ENCODE measurements at regions not wholly inside any gene's neighbourhood (a gene's known extent, or its start where the extent isn't known, plus 50 kb on each side); places are given as distances from the start of the nearest gene placed in this dataset.

GRCh38 chr16:17564856-17565255, 94.1 kb upstream of the XYLT1 start:
- BruUV-seq (replicated peaks): no TSS peak

GRCh38 chr16:17563323-17564091, 92.7 kb upstream of the XYLT1 start:
- CTCF ChIA-PET (ENCODE audit: unreplicated experiment): no interaction called here
- Histone ChIP-seq H3K9me3 (ENCODE audit: low read length) (no peaks in the 10 kb centered on the region), H3K27ac (ENCODE audit: low read depth, low read length, poor library complexity, severe bottlenecking) (no peak overlapping the region), H3K4me1 (ENCODE audit: insufficient read depth, low read length, poor library complexity, severe bottlenecking) (no peaks in the 10 kb centered on the region), H3K4me2 (ENCODE audit: low read length) (no peak overlapping the region), H3K36me3 (ENCODE audit: insufficient read depth, low read length) (no peaks in the 10 kb centered on the region), H4K20me1 (ENCODE audit: insufficient read depth, low read length) (no peaks in the 10 kb centered on the region), H3K4me3 (ENCODE audit: low read depth, low read length, poor library complexity, severe bottlenecking) (no peak overlapping the region), H3K79me2 (ENCODE audit: insufficient read depth, low read depth, low read length) (no peaks in the 10 kb centered on the region), H3K9me2 (ENCODE audit: insufficient read depth, low read length) (no peaks in the 10 kb centered on the region), H2AFZ (ENCODE audit: low read length) (no peak overlapping the region)
- DNase-seq (ENCODE audit: low spot score): no peak
- intact Hi-C loops (cut with micrococcal nuclease; ENCODE audit: unreplicated experiment): no loop called here
- BruUV-seq (replicated peaks): no TSS peak
- POLR2A ChIA-PET: no interaction called here
- no peak for TF ChIP-seq CTCF (conservative IDR thresholded peaks at IDR 0.05; ENCODE audit: low read length)
- no peak for TF ChIP-seq EZH2phosphoT487 (IDR thresholded peaks at IDR 0.05; ENCODE audit: borderline replicate concordance, low read depth, low read length)

More at GRCh38 chr16:17564856-17565255, 94.1 kb upstream of the XYLT1 start:
- Histone ChIP-seq H3K4me2 (ENCODE audit: low read length) (no peak overlapping the region), H3K79me2 (ENCODE audit: insufficient read depth, low read depth, low read length) (no peaks in the 10 kb centered on the region), H2AFZ (ENCODE audit: low read length) (no peak overlapping the region), H4K20me1 (ENCODE audit: insufficient read depth, low read length) (no peaks in the 10 kb centered on the region), H3K9me2 (ENCODE audit: insufficient read depth, low read length) (no peaks in the 10 kb centered on the region), H3K27ac (ENCODE audit: low read depth, low read length, poor library complexity, severe bottlenecking) (no peak overlapping the region), H3K4me1 (ENCODE audit: insufficient read depth, low read length, poor library complexity, severe bottlenecking) (no peaks in the 10 kb centered on the region), H3K9me3 (ENCODE audit: low read length) (no peaks in the 10 kb centered on the region), H3K36me3 (ENCODE audit: insufficient read depth, low read length) (no peaks in the 10 kb centered on the region), H3K4me3 (ENCODE audit: low read depth, low read length, poor library complexity, severe bottlenecking) (no peak overlapping the region)
- TF ChIP-seq EZH2phosphoT487 (IDR thresholded peaks at IDR 0.05; ENCODE audit: borderline replicate concordance, low read depth, low read length): no peak
- TF ChIP-seq CTCF (conservative IDR thresholded peaks at IDR 0.05; ENCODE audit: low read length): no peak
- DNase-seq (ENCODE audit: low spot score): no peak
- ChIA-PET POLR2A (no interaction called here), CTCF (ENCODE audit: unreplicated experiment) (no interaction called here)
- intact Hi-C loops (cut with micrococcal nuclease; ENCODE audit: unreplicated experiment): no loop called here

GRCh38 chr16:17561056-17561455, 90.3 kb upstream of the XYLT1 start:
- H3K9me2 ChIP-seq (ENCODE audit: insufficient read depth, low read length): no peaks in the 10 kb centered on the region
- H3K4me1 ChIP-seq (ENCODE audit: insufficient read depth, low read length, poor library complexity, severe bottlenecking): no peaks in the 10 kb centered on the region
- intact Hi-C loops (cut with micrococcal nuclease; ENCODE audit: unreplicated experiment): no loop called here
- H3K9me3 ChIP-seq (ENCODE audit: low read length): no peaks in the 10 kb centered on the region
- no peaks in the 10 kb centered on the region for H4K20me1 ChIP-seq (ENCODE audit: insufficient read depth, low read length)
- no peak overlapping the region for H2AFZ ChIP-seq (ENCODE audit: low read length)
- no peak overlapping the region for H3K27ac ChIP-seq (ENCODE audit: low read depth, low read length, poor library complexity, severe bottlenecking)
- H3K4me2 ChIP-seq (ENCODE audit: low read length): no peak overlapping the region
- DNase-seq (ENCODE audit: low spot score): no peak
- CTCF ChIA-PET (ENCODE audit: unreplicated experiment): no interaction called here
- H3K79me2 ChIP-seq (ENCODE audit: insufficient read depth, low read depth, low read length): no peaks in the 10 kb centered on the region
- H3K36me3 ChIP-seq (ENCODE audit: insufficient read depth, low read length): no peaks in the 10 kb centered on the region
- no TSS peak for BruUV-seq (replicated peaks)
- no peak for TF ChIP-seq CTCF (conservative IDR thresholded peaks at IDR 0.05; ENCODE audit: low read length)
- H3K4me3 ChIP-seq (ENCODE audit: low read depth, low read length, poor library complexity, severe bottlenecking): no peak overlapping the region
- POLR2A ChIA-PET: no interaction called here
